ENCODE measurements at regions not wholly inside any gene's neighbourhood (a gene's known extent, or its start where the extent isn't known, plus 50 kb on each side); places are given as distances from the start of the nearest gene placed in this dataset.

DNA sequence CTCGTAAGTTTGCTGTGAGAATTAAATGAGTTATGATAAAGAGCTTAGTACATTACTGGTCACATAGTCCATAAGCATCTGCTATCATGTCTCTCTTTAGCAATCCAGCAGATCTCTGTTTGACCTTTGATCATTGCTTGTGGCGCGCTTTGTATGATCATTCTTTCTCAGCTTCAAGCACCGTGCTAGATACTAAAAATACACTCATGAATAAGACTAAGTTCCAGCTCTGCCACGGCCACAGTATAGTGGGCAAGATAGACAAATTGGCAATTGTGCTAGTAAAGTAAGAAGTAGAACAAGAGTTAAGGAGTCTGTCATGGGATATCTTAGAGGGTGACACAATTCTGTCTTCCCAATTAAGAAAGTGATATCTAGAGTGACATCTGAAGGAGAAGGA, 75.2 kb upstream of the ADGRF1 start:
- DNase-seq (ENCODE audit: low read depth), result no peak

GRCh38 chr6:47116606-47117005, 74.5 kb upstream of the ADGRF1 start:
- no peak for DNase-seq (ENCODE audit: low read depth)

DNA sequence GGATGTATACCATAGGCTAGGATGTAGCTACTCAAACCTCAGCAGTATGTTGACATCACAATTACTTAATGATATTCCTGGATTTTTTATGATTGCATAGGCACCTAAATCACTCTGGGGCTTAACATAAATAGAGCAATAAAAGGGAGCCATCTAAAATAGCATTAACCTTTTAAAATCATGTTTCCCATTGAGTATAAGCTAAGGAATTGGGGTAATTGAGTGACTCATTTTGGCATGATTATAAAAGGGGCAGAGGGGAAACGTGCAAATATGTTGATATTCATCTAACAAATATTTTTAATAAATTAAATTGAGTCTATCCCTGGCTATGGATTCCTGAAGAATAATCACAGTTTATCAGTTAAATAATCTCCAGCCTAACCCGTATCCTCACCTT, 74.0 kb upstream of the ADGRF1 start:
- no peak for DNase-seq (ENCODE audit: low read depth)

DNA sequence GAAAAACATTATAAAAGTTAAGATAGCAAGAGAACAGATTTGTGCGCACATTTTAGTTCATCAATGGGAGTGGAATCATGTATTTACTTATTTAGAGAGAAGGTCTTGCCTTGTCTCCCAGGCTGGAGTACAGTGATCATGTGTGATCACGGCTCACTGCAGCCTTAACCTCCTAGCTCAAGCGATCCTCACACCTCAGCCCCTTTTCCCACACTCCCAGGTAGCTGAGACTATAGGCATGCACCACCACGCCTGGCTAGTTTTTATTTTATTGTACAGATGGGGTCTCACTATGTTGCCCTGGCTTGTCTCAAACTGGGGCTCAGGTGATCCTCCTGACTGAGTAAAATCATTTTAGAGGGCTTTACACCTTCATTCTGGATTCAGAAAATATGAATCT, 72.3 kb upstream of the ADGRF1 start:
- no peak for DNase-seq (ENCODE audit: low read depth)

GRCh38 chr6:47112317-47112716, 70.2 kb upstream of the ADGRF1 start:
- no peak for DNase-seq (ENCODE audit: low read depth)

DNA sequence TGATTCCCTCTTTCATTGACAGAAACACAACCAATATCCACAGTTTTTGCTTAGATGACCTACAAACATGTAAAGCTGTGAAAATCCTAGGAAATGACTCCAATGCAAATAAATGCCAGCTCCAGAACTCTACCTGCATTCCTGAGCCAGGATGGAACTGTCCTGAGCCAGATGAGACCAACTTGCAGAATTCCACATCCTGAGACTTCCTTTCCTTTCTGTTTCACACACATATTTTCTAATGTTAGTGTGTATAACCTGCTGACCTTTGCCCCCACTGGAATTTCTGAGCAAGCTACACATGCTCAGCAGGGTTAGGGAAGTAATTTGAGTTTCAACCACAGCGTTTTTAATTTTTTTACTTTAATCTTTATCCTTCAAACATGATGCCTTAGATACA, 69.6 kb upstream of the ADGRF1 start:
- no peak for DNase-seq (ENCODE audit: low read depth)

GRCh38 chr6:47109281-47109680, 67.1 kb upstream of the ADGRF1 start:
- no peak for DNase-seq (ENCODE audit: low read depth)

- DNase-seq (ENCODE audit: low read depth), result no peak
These were observed 64.6 kb upstream of the ADGRF1 start for GRCh38 chr6:47106721-47107197.

GRCh38 chr6:47106216-47106615, 64.1 kb upstream of the ADGRF1 start:
- DNase-seq (ENCODE audit: low read depth), result no peak

DNA sequence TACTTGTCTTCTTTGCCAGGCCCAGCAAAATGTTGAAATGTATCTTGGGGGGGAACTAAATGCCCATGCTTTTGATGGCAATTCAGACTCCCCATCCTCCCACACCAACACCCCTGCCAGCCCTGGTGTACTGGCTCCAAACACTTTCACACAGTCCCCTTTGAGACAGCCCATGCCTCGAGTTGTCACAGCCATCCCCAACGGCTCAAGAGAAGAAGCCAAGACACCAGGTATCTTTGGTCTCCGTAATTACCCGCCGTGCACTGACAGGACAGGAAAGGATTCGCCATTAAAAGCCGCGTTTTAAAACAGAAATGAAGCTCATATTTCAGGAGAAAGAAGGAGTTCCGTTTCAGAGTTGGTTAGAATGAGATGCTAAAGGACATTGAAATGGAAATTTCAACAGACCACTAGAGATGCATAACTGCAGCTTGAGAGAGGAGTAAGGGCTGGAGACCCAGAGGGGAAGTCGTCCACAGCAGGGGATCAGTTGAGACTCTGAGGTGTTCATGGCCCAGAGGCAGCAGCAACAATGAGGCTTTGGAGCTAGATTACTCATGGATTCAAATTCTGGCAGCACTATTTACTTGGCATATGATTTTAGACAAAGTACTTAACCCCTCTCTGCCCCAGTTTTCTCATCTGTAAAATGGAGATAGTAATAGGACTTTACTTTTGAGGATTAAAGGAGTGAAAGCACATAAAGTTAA, 63.5 kb upstream of the ADGRF1 start:
- DNase-seq (ENCODE audit: low read depth), result no peak

DNA sequence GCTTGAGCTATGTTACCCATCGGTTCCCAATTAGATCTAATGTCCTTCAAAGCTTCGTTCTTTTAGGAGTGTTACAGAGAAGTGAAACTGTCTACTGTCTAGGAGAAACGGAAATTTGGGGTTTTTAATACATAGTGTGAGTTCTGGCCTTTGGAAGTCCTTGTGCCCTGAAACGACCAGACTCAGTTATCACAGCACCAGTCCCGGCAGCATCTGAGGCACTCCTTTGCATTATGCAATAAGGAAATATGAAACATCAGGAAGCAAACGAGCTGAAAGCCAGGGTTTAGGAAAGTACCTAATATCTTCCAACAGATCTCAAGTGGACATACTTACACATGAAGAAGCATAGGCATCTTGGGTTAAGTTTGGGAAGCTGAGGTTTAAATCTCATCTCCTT, 61.8 kb upstream of the ADGRF1 start:
- no peak for DNase-seq (ENCODE audit: low read depth)

- no peak for DNase-seq (ENCODE audit: low read depth)
These were observed 60.2 kb upstream of the ADGRF1 start for GRCh38 chr6:47102331-47102730.

GRCh38 chr6:47098570-47098993, 56.5 kb upstream of the ADGRF1 start:
- DNase-seq (ENCODE audit: low read depth), result peak; percentile 49

GRCh38 chr6:47097092-47097945, 55.2 kb upstream of the ADGRF1 start:
- peak; percentile 25 for DNase-seq (ENCODE audit: low read depth)

DNA sequence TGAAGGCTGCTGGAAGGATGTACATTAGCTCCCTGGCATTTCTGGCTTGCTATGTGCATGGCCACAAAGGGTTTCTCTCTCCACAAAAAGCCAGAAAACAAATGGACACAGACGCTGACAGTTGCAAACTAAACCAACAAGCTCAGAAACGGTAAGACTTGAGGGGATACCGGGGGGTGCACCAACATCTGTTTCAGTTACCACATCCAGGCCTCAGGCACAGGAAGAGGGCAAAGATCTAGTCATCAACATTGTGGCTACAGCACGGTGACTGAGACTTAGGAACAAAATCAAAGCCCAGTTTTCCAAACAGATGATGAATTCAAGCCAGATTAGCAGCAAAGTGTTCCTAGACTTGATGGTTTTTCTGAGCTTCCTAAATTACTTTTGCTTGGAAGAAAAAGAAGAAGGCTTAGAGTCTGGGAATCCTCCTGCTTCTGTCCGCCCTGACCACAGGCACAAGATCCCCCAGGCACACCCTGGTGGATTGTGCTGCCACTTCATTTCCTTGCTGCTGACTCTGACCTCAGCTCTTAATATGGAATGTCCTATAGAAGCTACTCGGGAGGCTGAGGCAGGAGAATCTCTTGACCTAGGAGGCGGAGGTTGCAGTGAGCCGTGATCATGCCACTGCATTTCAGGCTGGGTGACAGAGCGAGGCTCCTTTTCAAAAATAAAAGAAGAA, 54.2 kb upstream of the ADGRF1 start:
- no peak for DNase-seq (ENCODE audit: low read depth)

DNA sequence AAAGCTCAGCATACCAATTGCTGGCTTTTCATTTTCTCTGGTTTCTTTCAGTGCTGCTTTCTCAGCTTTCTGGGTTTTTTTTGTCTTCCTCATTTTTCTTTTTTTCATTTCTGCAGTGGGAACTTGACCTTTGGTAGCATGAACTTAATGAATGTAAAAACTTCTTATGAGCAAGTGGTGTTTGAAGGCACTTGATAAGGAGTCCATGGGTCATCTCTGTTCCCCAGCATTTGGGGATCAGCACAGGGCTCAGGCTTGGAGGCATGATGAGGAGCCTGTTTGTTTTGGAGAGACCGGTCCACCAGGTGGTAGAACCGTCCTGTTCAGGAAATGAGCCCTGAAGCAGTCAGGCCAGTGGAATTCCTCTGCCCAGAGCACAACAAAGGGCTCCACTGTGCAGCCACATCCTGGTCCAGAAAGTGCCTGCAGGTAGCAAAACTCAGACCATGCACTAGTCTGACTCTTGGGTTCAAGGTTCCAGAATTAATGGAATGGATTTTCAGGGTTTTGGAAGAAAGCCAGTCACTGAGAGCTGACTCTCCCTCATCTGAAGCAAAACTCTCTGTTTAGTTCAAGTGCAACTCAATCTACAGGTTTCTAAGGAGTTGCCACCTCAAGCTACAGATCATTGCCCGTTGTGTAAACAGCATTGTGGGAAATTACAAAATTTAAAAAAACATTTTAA, 52.3 kb upstream of the ADGRF1 start:
- no peak for DNase-seq (ENCODE audit: low read depth)

GRCh38 chr6:47093169-47093568, 51.0 kb upstream of the ADGRF1 start:
- DNase-seq (ENCODE audit: low read depth), result no peak

DNA sequence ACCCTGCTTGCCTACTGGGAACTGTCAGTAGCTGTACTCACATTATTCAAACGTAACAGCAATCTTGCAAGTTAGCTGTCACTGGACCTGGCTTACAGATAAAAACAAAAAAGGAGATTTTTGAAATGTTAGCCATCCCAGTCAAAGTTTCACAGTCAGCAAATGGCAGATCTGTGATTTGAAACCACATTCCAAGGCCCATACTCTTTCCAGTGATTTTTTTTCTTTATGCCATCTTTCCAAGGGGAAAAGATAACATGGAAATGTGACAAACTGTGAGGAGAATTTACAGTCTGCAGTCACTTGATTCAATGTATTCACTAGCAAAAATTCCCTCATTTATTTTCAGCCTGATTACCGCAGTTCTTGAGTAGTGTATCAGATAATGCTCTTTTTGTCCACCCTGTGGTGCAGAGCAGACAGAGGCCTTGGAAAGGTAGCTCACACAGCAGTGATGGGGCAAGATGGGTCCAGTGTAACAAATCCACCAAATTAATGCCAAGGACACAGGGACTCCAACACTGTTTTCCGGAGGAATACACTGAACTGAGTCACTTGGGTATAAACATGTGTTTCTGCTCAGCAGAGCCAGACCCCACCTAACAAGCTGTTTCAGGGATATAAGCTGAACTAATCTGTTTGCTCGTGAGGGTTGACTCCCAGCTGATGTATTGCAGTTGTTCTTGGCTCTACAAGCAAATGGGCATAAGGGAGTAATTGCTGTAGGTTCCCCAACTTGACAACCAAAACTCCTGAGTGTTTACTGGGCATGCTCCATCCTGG, 49.9 kb upstream of the ADGRF1 start:
- no peak for DNase-seq (ENCODE audit: low read depth)

All from GM04503 (cell line).